ENCODE measurements at regions not wholly inside any gene's neighbourhood (a gene's known extent, or its start where the extent isn't known, plus 50 kb on each side); places are given as distances from the start of the nearest gene placed in this dataset.

DNA sequence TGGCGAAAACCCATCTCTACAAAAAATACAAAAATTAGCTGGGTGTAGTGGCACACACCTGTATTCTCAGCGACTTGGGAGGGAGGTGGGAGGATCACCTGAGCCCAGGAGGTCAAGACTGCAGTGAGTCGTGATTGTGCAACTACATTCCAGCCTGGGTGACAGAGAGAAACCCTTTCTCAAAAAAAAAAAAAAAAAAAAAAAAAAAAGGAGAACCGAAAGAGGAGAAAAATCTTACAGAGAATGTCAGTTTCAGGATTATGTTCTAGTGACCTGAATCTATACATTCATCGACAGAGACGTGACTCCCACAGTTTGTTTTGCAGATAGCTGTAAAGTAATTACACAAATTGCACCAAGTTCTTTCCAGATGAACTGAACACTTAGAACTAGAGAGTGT lies 187.8 kb downstream of the FTCDNL1 start:
- TF ChIP-seq, protein P1, sequence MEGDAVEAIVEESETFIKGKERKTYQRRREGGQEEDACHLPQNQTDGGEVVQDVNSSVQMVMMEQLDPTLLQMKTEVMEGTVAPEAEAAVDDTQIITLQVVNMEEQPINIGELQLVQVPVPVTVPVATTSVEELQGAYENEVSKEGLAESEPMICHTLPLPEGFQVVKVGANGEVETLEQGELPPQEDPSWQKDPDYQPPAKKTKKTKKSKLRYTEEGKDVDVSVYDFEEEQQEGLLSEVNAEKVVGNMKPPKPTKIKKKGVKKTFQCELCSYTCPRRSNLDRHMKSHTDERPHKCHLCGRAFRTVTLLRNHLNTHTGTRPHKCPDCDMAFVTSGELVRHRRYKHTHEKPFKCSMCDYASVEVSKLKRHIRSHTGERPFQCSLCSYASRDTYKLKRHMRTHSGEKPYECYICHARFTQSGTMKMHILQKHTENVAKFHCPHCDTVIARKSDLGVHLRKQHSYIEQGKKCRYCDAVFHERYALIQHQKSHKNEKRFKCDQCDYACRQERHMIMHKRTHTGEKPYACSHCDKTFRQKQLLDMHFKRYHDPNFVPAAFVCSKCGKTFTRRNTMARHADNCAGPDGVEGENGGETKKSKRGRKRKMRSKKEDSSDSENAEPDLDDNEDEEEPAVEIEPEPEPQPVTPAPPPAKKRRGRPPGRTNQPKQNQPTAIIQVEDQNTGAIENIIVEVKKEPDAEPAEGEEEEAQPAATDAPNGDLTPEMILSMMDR (IDR thresholded peaks at IDR 0.05), result no peak
- TF ChIP-seq ZFX (IDR thresholded peaks at IDR 0.05; ENCODE audit: borderline replicate concordance), result no peak
